ENCODE measurements at regions not wholly inside any gene's neighbourhood (a gene's known extent, or its start where the extent isn't known, plus 50 kb on each side); places are given as distances from the start of the nearest gene placed in this dataset.

- ATAC-seq (ENCODE audit: insufficient read depth, low read depth): no peak
These were observed 437.4 kb downstream of the NPHP4 start for GRCh38 chr1:5554784-5555183.

GRCh38 chr1:5554111-5554510 lies 438.1 kb downstream of the NPHP4 start:
- H3K27me3 ChIP-seq (ENCODE audit: insufficient read depth, low read length, poor library complexity): no peaks in the 10 kb centered on the region
- no peak overlapping the region for H3K27ac ChIP-seq (ENCODE audit: low read length)
- H3K4me1 ChIP-seq (ENCODE audit: insufficient read depth, low read length): no peaks in the 10 kb centered on the region
- H4K20me1 ChIP-seq (ENCODE audit: insufficient read depth, low read length): no peaks in the 10 kb centered on the region
- H3K36me3 ChIP-seq (ENCODE audit: insufficient read depth, low read length): no peaks in the 10 kb centered on the region
- no peak overlapping the region for H3K9ac ChIP-seq (ENCODE audit: low read depth, low read length)
- TF ChIP-seq EZH2 (IDR thresholded peaks at IDR 0.05; ENCODE audit: borderline replicate concordance, low read depth, low read length, severe bottlenecking) (no peak), CTCF (IDR thresholded peaks at IDR 0.05; ENCODE audit: borderline replicate concordance, extremely low read depth, low read length, poor library complexity, severe bottlenecking) (no peak)
- H2AFZ ChIP-seq (ENCODE audit: low read depth, low read length): no peak overlapping the region
- peaks cover 7% of the 10 kb centered on the region for H3K9me3 ChIP-seq (ENCODE audit: insufficient read depth, low read length, severe bottlenecking)
- no peak overlapping the region for H3K4me3 ChIP-seq (ENCODE audit: low read depth in 1 of 2, low read length in 2 of 2)
- DNase-seq (no peak), ATAC-seq (ENCODE audit: insufficient read depth, low read depth) (no peak)
- no peak overlapping the region for H3K4me2 ChIP-seq (ENCODE audit: insufficient read depth, low read length)
- H3K79me2 ChIP-seq (ENCODE audit: insufficient read depth, low read length): no peaks in the 10 kb centered on the region

More at GRCh38 chr1:5554784-5555183, 437.4 kb downstream of the NPHP4 start:
- H2AFZ ChIP-seq (ENCODE audit: low read depth, low read length): no peak overlapping the region
- no peak for TF ChIP-seq CTCF (IDR thresholded peaks at IDR 0.05; ENCODE audit: borderline replicate concordance, extremely low read depth, low read length, poor library complexity, severe bottlenecking)
- TF ChIP-seq EZH2 (IDR thresholded peaks at IDR 0.05; ENCODE audit: borderline replicate concordance, low read depth, low read length, severe bottlenecking): no peak
- no peak overlapping the region for H3K27ac ChIP-seq (ENCODE audit: low read length)
- no peak overlapping the region for H3K4me2 ChIP-seq (ENCODE audit: insufficient read depth, low read length)
- no peaks in the 10 kb centered on the region for H3K27me3 ChIP-seq (ENCODE audit: insufficient read depth, low read length, poor library complexity)
- H3K9me3 ChIP-seq (ENCODE audit: insufficient read depth, low read length, severe bottlenecking): peaks cover 8% of the 10 kb centered on the region
- DNase-seq: no peak
- H4K20me1 ChIP-seq (ENCODE audit: insufficient read depth, low read length): no peaks in the 10 kb centered on the region
- H3K79me2 ChIP-seq (ENCODE audit: insufficient read depth, low read length): no peaks in the 10 kb centered on the region
- no peak overlapping the region for H3K4me3 ChIP-seq (ENCODE audit: low read depth in 1 of 2, low read length in 2 of 2)
- H3K4me1 ChIP-seq (ENCODE audit: insufficient read depth, low read length): no peaks in the 10 kb centered on the region
- no peak overlapping the region for H3K9ac ChIP-seq (ENCODE audit: low read depth, low read length)
- no peaks in the 10 kb centered on the region for H3K36me3 ChIP-seq (ENCODE audit: insufficient read depth, low read length)

- Histone ChIP-seq H3K9me3 (ENCODE audit: insufficient read depth, low read length, severe bottlenecking) (no peaks in the 10 kb centered on the region), H3K27me3 (ENCODE audit: insufficient read depth, low read length, poor library complexity) (no peaks in the 10 kb centered on the region), H3K4me1 (ENCODE audit: insufficient read depth, low read length) (no peaks in the 10 kb centered on the region), H3K4me3 (ENCODE audit: low read depth in 1 of 2, low read length in 2 of 2) (no peak overlapping the region), H2AFZ (ENCODE audit: low read depth, low read length) (no peak overlapping the region), H3K9ac (ENCODE audit: low read depth, low read length) (no peak overlapping the region), H3K4me2 (ENCODE audit: insufficient read depth, low read length) (no peak overlapping the region), H3K27ac (ENCODE audit: low read length) (no peak overlapping the region), H4K20me1 (ENCODE audit: insufficient read depth, low read length) (no peaks in the 10 kb centered on the region), H3K79me2 (ENCODE audit: insufficient read depth, low read length) (no peaks in the 10 kb centered on the region), H3K36me3 (ENCODE audit: insufficient read depth, low read length) (no peaks in the 10 kb centered on the region)
- ATAC-seq (ENCODE audit: insufficient read depth, low read depth) (no peak), DNase-seq (no peak)
- TF ChIP-seq EZH2 (IDR thresholded peaks at IDR 0.05; ENCODE audit: borderline replicate concordance, low read depth, low read length, severe bottlenecking) (no peak), CTCF (IDR thresholded peaks at IDR 0.05; ENCODE audit: borderline replicate concordance, extremely low read depth, low read length, poor library complexity, severe bottlenecking) (no peak)
These were observed 439.3 kb downstream of the NPHP4 start for GRCh38 chr1:5552787-5553484.
